Transverse colon (tissue), 4 donors: ENCODE measurements at regions not wholly inside any gene's neighbourhood (a gene's known extent, or its start where the extent isn't known, plus 50 kb on each side); places are given as distances from the start of the nearest gene placed in this dataset.
A peak's percentile ranks its signal among the peaks of the same experiment; 100 is the strongest.

ENCODE experiments used
- DNase-seq: peaks from one replicate; pipeline ENCODE4 v3.0.0-alpha.2; 2019
- H3K27ac ChIP-seq, 4 donors: fragments of 200-600 bp; sonication (generic); 2 replicates each; pipeline ENCODE4 v1.5.1; 2016 to 2018; ENCODE audit warnings: inconsistent platforms in 4 of 4
- H3K27me3 ChIP-seq: fragments of 200-600 bp; sonication (generic); 2 replicates; pipeline ENCODE4 v1.5.1; 2017; ENCODE audit warnings: inconsistent platforms
- H3K36me3 ChIP-seq, 4 donors: fragments of 200-600 bp; sonication (generic); 2 replicates each; pipeline ENCODE4 v1.5.1; 2017 to 2019; ENCODE audit warnings: inconsistent platforms in 4 of 4
- H3K4me1 ChIP-seq, 4 donors: fragments of 200-600 bp; sonication (generic); 2 replicates each; pipeline ENCODE4 v1.5.1; 2017 to 2020; ENCODE audit warnings: inconsistent platforms in 4 of 4
- H3K4me3 ChIP-seq, 4 donors: fragments of 200-600 bp; sonication (generic); 1 replicate in 1 of 4; 2 replicates in 3 of 4; pipeline versions ENCODE4 v1.5.1 to v1.6.1; 2017 to 2019; ENCODE audit warnings: inconsistent platforms in 4 of 4
- H3K9me3 ChIP-seq, 2 donors: fragments of 200-600 bp; sonication (generic); 2 replicates each; pipeline ENCODE4 v1.5.1; 2017 to 2019; ENCODE audit warnings: inconsistent platforms in 2 of 2
- EP300 ChIP-seq: sonication (generic); formaldehyde crosslinking; IDR thresholded peaks from one replicate; pipeline ENCODE4 v1.6.1; 2017; ENCODE audit warnings: antibody characterized with exemption, low read depth
- POLR2A ChIP-seq: fragments of 450-650 bp; IDR thresholded peaks from one replicate; pipeline ENCODE4 v1.6.1; 2016; ENCODE audit warnings: antibody characterized with exemption, mild to moderate bottlenecking, moderate library complexity
- POLR2AphosphoS5 ChIP-seq, 3 donors: sonication (generic); formaldehyde crosslinking; IDR thresholded peaks; one replicate each; pipeline ENCODE4 v1.6.1; 2016; ENCODE audit warnings: antibody characterized with exemption in 3 of 3
- WGBS, 2 donors: methylation state at CpG; one replicate each; pipeline ENCODE4 v1.1.5; 2018; ENCODE audit warnings: low coverage in 1 of 2; 5-methylcytosine and 5-hydroxymethylcytosine counted together
- in situ Hi-C, 4 donors: fragments of 200-750 bp; cut with MboI; loops; one replicate each; pipeline versions ENCODE4 v1.15.0 to v1.15.1; 2017; ENCODE audit warnings: low sequenced_read_pairs in 3 of 4, low pct_ligation_motif_present in 1 of 4, low pct_unique_long_range_greater_than_20kb in 1 of 4
- intact Hi-C: fragments of 100-400 bp; cut with DNase I; formaldehyde crosslinking; loops from one replicate; pipeline ENCODE4 v1.15.1; 2023; ENCODE audit warnings: low total_unique reads
- TF ChIP-seq, protein P1 (sequence below), 5 experiments: fragments of 200-600 bp in 3 of 5; fragments of 450-650 bp in 2 of 5; sonication (generic) in 3 of 5; IDR thresholded peaks; 1 replicate in 2 of 5; 2 replicates in 3 of 5; pipeline ENCODE4 v1.5.1; 2016 to 2017; ENCODE audit warnings: antibody characterized with exemption in 5 of 5, inconsistent platforms in 3 of 5, mild to moderate bottlenecking in 2 of 5, moderate library complexity in 1 of 5

DNA sequence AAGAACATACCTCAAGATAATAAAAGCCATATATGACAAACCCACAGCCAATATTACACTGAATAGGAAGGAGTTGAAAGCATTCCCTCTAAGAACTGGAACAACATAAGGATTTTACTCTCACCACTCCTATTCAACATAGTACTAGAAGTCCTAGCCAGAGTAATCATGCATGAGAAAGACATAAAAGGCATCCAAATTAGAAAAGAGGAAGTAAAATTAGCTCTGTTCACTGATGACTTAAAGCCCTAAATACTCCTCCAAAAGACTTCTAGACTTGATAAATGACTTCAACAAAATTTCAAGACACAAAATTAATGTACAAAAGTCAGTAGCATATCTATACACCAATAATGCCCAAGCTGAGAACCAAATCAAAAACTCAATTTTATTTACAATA lies 235.7 kb downstream of the NKX6-1 start:
- H3K27me3 ChIP-seq: no peaks in the 10 kb centered on the region
- TF ChIP-seq POLR2AphosphoS5 (IDR thresholded peaks at IDR 0.05): no peak
- TF ChIP-seq POLR2A: no peak
- TF ChIP-seq EP300: no peak
- TF ChIP-seq, protein P1, sequence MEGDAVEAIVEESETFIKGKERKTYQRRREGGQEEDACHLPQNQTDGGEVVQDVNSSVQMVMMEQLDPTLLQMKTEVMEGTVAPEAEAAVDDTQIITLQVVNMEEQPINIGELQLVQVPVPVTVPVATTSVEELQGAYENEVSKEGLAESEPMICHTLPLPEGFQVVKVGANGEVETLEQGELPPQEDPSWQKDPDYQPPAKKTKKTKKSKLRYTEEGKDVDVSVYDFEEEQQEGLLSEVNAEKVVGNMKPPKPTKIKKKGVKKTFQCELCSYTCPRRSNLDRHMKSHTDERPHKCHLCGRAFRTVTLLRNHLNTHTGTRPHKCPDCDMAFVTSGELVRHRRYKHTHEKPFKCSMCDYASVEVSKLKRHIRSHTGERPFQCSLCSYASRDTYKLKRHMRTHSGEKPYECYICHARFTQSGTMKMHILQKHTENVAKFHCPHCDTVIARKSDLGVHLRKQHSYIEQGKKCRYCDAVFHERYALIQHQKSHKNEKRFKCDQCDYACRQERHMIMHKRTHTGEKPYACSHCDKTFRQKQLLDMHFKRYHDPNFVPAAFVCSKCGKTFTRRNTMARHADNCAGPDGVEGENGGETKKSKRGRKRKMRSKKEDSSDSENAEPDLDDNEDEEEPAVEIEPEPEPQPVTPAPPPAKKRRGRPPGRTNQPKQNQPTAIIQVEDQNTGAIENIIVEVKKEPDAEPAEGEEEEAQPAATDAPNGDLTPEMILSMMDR (IDR thresholded peaks at IDR 0.05): no peak
- DNase-seq: no peak
- H3K9me3 ChIP-seq: peaks cover 6 to 13% of the 10 kb centered on the region in 2 donors
- H3K4me1 ChIP-seq: no peaks in the 10 kb centered on the region
- no peaks in the 10 kb centered on the region for H3K36me3 ChIP-seq
- H3K27ac ChIP-seq: no peak overlapping the region
- intact Hi-C loops: no loop called here
- in situ Hi-C loops: no loop called here
- no peak overlapping the region for H3K4me3 ChIP-seq

DNA sequence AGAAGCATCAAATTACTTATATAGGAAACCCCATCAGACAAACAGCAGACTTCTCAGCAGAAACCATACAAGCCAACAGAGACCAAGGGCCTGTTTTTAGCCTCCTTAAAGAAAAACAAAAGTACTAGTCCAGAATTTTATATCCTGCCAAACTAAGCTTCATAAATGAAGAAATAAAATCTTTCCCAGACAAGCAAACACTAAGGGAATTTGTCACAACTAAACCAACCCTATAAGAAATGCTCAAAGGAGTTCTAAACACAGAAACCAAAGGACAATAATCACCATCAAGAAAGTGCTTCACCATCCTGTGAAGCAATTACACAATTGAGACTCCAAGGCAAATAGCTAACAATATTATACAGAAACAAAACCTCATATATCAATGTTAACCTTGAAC lies 238.6 kb downstream of the NKX6-1 start:
- intact Hi-C loops: no loop called here
- no peak for TF ChIP-seq POLR2AphosphoS5 (IDR thresholded peaks at IDR 0.05)
- no peak for TF ChIP-seq EP300
- TF ChIP-seq, protein P1 (IDR thresholded peaks at IDR 0.05): no peak
- no peak for TF ChIP-seq POLR2A
- Histone ChIP-seq H3K4me1 (no peaks in the 10 kb centered on the region), H3K27me3 (no peaks in the 10 kb centered on the region), H3K4me3 (no peak overlapping the region), H3K9me3 (peaks cover 6 to 13% of the 10 kb centered on the region in 2 donors), H3K27ac (no peak overlapping the region), H3K36me3 (no peaks in the 10 kb centered on the region)
- in situ Hi-C loops: no loop called here
- no peak for DNase-seq

DNA sequence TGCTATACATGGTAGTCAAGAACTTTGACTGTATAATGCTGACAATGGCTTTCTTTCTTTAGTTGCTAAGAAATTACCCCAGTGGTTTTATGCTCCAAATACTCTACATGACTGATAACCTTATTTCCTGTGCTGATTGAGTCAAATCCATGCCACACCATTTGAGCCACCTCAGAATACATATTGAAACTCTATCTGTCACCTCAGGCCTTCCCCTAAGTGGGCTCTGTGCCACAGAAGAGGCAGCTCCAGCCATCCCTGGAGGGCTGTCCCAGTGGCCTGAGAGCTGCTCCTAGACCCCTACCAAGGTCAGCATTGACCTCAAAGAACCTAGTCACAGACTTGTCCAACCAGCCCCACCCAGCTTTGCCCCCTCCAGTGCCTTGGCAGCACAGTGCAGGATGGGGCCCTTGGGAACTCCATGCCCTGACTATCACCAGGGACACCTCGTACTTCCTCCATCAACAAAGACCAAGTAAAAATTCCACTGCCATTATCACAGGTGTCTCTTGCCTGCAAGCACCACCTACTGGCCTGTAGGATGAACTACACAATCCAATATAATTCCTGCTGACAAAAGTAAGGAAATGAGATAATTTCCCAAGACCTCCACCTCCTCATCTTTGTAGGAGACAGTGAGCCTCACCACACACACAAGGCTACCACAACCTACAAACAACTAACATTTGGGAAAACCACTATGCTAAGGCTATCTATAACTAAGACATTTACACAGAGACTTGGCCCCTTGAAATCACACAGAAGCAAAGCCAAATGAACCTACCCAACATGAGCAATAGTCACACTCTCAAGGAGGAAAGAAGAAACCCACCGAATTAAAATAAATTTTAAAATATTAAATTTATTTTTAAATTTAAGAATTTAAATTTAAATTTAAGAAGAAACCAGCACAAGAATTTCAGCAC lies 239.9 kb downstream of the NKX6-1 start:
- WGBS, 2 donors: 54 to 80% methylated on average over 1 to 2 of the region's 2 CpGs
- Histone ChIP-seq H3K27ac (no peak overlapping the region), H3K36me3 (no peaks in the 10 kb centered on the region), H3K4me1 (no peaks in the 10 kb centered on the region), H3K4me3 (no peak overlapping the region), H3K9me3 (peaks cover 6 to 13% of the 10 kb centered on the region in 2 donors), H3K27me3 (no peaks in the 10 kb centered on the region)
- in situ Hi-C loops: no loop called here
- intact Hi-C loops: no loop called here
- DNase-seq: no peak
- no peak for TF ChIP-seq EP300
- TF ChIP-seq, protein P1 (IDR thresholded peaks at IDR 0.05): peak; percentile 31 to 49 (median 44)

DNA sequence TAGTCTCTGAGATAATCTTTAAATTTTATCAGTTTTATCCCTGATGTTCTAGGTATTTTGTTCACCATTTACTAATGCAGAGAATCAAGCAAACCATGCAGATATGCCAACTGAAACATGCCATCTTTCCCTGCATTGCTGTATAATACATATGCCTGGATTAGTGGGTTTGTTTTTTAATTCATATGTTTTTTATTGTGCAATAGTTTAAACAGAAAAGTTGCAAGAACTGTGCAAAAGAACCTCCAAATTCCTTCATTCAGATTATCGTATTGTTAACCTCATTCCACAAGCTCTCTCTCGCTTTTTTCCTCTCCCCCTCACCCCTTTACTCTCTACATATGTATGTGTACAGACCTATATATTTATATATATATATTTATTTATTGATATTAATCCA lies 244.6 kb downstream of the NKX6-1 start:
- no peak for DNase-seq
- Histone ChIP-seq H3K27ac (no peak overlapping the region), H3K36me3 (no peaks in the 10 kb centered on the region), H3K4me3 (no peak overlapping the region), H3K27me3 (no peaks in the 10 kb centered on the region), H3K9me3 (no peaks in the 10 kb centered on the region), H3K4me1 (no peaks in the 10 kb centered on the region)
- intact Hi-C loops (no loop called here), in situ Hi-C loops (no loop called here)
- TF ChIP-seq, protein P1 (IDR thresholded peaks at IDR 0.05): no peak
- TF ChIP-seq EP300 (no peak), POLR2A (no peak), POLR2AphosphoS5 (IDR thresholded peaks at IDR 0.05) (no peak)
- 93 to 95% methylated on average over 2 of the region's 2 CpGs for WGBS, 2 donors
